ENCODE measurements at regions not wholly inside any gene's neighbourhood (a gene's known extent, or its start where the extent isn't known, plus 50 kb on each side); places are given as distances from the start of the nearest gene placed in this dataset.

- DNase-seq (ENCODE audit: low read depth in 1 of 2, low spot score in 1 of 2): no peak
Observed at GRCh38 chr2:58665154-58665553, 424.0 kb upstream of the FANCL start.

GRCh38 chr2:58664523-58665151, 423.5 kb upstream of the FANCL start:
- DNase-seq (ENCODE audit: low read depth in 1 of 2, low spot score in 1 of 2): no peak

- DNase-seq (ENCODE audit: low read depth in 1 of 2, low spot score in 1 of 2): no peak
Observed at GRCh38 chr2:58660046-58660445, 418.9 kb upstream of the FANCL start.

DNA sequence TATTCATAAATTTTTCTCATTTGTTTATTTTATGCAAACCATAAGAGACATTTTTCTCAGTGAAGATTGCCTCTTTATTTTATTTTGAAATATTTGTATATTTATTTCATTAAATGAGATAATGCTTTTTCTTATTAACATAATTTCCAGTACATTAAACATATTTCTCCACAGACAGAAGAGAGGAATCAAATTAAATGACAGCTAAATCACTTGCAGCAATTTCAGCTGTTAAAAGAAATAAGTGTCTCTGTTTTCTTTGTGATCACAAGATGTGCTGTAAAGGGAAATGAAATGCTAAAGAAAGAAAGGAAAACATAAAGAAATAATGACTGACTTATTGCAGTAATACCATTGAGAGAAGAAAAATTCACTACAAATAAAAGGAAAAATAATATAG, 414.0 kb upstream of the FANCL start:
- no peak for DNase-seq (ENCODE audit: low read depth in 1 of 2, low spot score in 1 of 2)

GRCh38 chr2:58651930-58652329, 410.8 kb upstream of the FANCL start:
- DNase-seq (ENCODE audit: low read depth in 1 of 2, low spot score in 1 of 2): no peak

DNA sequence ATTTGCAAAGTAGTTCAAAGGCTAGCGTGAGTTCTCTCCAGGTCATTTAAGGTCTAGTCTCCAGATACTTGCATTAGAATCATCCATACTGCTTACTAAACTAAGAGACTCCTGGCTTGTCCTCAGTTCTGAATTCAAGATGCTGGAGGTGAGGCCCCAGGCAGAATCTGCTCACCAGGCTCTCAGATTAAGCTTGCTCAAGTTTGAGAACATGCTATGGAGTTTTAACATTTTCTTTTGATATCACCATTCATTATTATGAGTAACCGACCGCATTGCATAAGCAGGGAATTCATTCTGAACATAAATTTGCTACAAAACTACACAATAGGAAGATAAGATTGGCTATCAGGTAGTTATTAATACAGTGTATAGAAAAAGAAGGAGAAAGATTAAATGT, 409.7 kb upstream of the FANCL start:
- DNase-seq (ENCODE audit: low read depth in 1 of 2, low spot score in 1 of 2): no peak

GRCh38 chr2:58649756-58650155, 408.6 kb upstream of the FANCL start:
- DNase-seq (ENCODE audit: low read depth in 1 of 2, low spot score in 1 of 2): no peak

DNA sequence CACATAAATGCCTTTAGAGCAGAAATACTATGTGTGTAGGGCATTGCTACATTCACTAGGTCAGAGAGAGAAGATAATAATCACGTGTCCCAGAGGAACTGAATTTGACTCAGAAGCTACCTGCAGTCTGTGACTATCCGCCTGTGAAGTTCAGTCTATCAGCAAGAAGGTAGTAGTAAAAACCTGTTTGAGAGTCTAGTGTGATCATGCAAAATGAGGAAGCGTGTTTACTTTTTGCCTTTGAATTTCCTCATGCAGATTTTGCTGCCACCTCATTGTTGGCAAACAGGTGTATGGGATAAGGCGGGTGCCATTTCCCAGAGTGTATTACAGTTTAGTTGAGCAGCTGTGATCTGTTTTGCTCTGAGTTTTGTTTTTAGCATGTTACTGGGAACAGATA, 403.9 kb upstream of the FANCL start:
- DNase-seq (ENCODE audit: low read depth in 1 of 2, low spot score in 1 of 2): no peak

GRCh38 chr2:58644451-58644850, 403.3 kb upstream of the FANCL start:
- DNase-seq (ENCODE audit: low read depth in 1 of 2, low spot score in 1 of 2): no peak

- DNase-seq (ENCODE audit: low read depth in 1 of 2, low spot score in 1 of 2): no peak
Observed at GRCh38 chr2:58641001-58641400, 399.9 kb upstream of the FANCL start.

DNA sequence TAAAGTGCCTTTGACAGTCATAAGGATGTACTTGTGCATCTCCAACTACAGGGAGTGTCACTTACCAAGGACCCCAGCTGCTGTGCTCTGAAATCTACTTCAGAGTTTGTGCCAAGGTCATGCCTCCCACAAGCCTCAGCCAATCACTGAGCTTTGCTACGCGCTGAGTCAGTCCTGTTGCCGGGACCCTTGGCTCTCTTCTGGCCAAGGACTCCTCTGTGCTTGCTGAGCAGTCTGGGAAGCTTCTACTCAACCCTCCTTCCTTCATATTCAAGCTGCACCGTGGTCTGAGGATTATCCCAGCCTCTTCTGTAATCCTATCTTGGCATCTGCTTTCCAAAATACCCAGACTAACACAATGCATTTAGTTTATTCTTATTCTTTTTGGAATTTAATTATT, 398.9 kb upstream of the FANCL start:
- DNase-seq (ENCODE audit: low read depth in 1 of 2, low spot score in 1 of 2): no peak

DNA sequence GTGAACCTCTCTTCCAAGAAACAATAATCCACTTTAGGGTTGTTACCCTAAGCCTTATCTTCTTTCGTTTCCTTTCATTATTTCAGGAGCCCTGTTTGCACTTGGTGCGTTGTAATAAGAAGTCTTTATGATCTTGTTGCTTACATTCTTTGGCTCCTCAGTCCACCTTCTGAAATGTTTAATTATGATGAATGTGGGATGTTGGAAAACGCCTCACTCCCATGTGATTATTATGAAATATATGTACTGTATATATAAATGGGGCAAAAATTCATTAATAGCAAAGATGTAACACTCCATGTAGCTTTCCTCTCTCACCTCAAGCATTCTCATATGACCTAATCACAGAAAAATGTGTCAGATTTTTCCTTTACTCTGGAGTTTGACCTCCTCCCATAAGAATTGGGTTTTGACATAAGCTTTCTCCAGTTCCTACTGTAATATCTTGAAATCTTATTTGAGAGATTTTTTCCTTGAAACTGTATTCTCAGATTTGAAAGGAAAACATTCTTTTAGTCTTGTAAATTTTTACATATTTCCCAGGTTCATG, 397.2 kb upstream of the FANCL start:
- no peak for DNase-seq (ENCODE audit: low read depth in 1 of 2, low spot score in 1 of 2)

DNA sequence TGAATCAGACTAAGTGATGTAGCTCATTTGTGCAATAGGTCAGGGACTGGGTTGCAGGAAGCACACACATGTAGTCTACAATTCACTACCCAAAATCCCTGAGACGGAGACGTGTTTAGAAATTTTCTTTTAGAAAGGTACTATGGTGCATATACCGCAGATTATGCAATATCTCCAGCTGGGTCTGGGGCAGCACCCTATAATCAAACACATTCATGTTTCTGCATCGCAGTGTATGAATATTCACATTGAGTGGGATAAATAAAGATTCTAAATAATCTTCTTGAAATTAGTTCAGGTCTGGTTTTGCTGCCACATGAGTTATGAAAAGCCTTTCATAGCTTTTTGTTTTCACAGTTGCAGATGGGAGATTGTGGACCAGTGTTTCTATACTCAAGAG, 395.7 kb upstream of the FANCL start:
- DNase-seq (ENCODE audit: low read depth in 1 of 2, low spot score in 1 of 2): no peak

GRCh38 chr2:58635801-58636375, 394.8 kb upstream of the FANCL start:
- DNase-seq (ENCODE audit: low read depth in 1 of 2, low spot score in 1 of 2): no peak

GRCh38 chr2:58634653-58635370, 393.7 kb upstream of the FANCL start:
- DNase-seq (ENCODE audit: low read depth in 1 of 2, low spot score in 1 of 2): no peak

- DNase-seq (ENCODE audit: low read depth in 1 of 2, low spot score in 1 of 2): no peak
Observed at GRCh38 chr2:58633613-58634365, 392.7 kb upstream of the FANCL start.

- DNase-seq (ENCODE audit: low read depth in 1 of 2, low spot score in 1 of 2): no peak
Observed at GRCh38 chr2:58631986-58632385, 390.9 kb upstream of the FANCL start.

DNA sequence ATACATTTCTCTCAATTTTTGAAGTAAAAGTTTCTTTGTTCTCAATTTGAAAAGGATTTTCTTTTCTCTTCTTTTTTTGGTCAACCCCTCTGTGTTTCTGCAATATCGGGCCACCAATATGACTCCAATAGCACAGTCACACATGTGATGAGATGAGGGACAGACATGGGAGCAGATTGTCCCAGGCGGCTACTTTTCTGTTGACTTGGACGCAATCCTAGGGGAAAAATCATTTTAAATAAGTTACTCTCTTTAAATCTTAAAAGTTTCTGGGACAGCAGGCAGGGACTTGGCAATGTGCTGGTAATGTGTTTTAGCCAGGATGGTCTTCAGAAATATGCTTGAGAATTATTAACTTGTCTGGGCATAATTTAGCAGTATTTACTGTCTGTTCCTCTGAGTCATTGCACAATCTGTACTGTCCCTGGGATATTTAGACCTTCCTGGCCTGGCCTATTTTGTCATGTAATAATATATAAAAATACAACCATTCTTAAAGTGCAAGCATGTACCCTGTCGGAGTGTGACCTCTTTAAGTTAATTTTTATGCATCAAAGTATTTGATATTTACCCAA, 388.5 kb upstream of the FANCL start:
- no peak for DNase-seq (ENCODE audit: low read depth in 1 of 2, low spot score in 1 of 2)

DNA sequence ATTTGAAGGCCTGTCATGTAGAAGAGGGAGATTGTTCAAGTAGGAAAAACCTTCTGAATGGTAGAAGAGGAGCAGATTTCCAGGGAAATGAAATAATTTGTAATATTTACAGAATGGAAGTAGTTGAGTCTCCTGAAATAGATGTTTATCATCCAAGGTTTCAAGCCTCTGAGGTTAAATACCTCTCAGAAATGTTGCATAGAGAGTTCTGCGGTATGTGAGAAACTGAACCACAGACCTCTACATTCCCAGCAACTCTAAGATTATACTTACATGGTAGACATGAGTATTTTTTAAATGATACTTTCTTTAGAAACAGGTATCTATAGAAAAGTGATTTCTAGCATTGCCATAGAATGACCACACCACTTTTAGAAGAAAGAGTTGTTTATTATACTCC, 379.8 kb upstream of the FANCL start:
- no peak for DNase-seq (ENCODE audit: low read depth in 1 of 2, low spot score in 1 of 2)

DNA sequence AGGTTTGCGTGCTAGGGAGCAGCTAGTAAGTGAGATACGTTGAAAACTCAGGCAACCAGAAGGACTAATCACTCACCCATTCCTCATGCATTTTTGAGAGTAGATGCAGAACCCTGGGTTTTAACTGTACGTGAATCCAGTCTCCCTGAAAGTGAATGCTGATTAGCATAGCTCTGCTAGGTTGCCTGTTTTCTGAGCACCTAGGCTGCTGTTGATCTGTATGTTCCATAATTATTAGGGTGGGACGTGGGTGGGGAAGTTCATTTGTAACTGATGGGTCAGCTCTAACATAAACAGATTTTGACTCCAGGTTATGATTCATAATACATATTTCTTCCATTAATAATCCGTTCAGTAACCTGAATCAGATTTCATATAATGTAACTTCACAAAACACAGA, 379.0 kb upstream of the FANCL start:
- no peak for DNase-seq (ENCODE audit: low read depth in 1 of 2, low spot score in 1 of 2)

GRCh38 chr2:58616961-58617360, 375.8 kb upstream of the FANCL start:
- no peak for DNase-seq (ENCODE audit: low read depth in 1 of 2, low spot score in 1 of 2)

Data from stimulated activated CD4-positive, alpha-beta T cell treated with anti-CD3 and anti-CD28 coated beads, Interleukin-15, amount 100 ng/mL, for 1 hour (primary cell).